Endothelial cell (in vitro differentiated cells): ENCODE measurements at regions not wholly inside any gene's neighbourhood (a gene's known extent, or its start where the extent isn't known, plus 50 kb on each side); places are given as distances from the start of the nearest gene placed in this dataset.

Experiments
- DNase-seq: peaks from one replicate; pipeline ENCODE4 v3.0.0; 2021; ENCODE audit warnings: low spot score
- H3K27ac Mint-ChIP-seq: one replicate; pipeline ENCODE4 v1.8.0; 2021; ENCODE audit warnings: mixed read lengths, inconsistent platforms; ENCODE audit not compliant: unreplicated experiment
- H3K27me3 Mint-ChIP-seq: one replicate; pipeline ENCODE4 v1.8.0; 2021; ENCODE audit warnings: mild to moderate bottlenecking, moderate library complexity, mixed read lengths, inconsistent platforms; ENCODE audit not compliant: unreplicated experiment
- H3K36me3 Mint-ChIP-seq: one replicate; pipeline ENCODE4 v1.8.0; 2021; ENCODE audit warnings: mild to moderate bottlenecking, low read depth, mixed read lengths, inconsistent platforms; ENCODE audit not compliant: unreplicated experiment
- H3K4me1 Mint-ChIP-seq: one replicate; pipeline ENCODE4 v1.8.0; 2021; ENCODE audit warnings: mild to moderate bottlenecking, mixed read lengths, inconsistent platforms; ENCODE audit not compliant: unreplicated experiment
- H3K4me3 Mint-ChIP-seq: one replicate; pipeline ENCODE4 v1.8.0; 2021; ENCODE audit warnings: mild to moderate bottlenecking, mixed read lengths, inconsistent platforms; ENCODE audit not compliant: unreplicated experiment
- H3K9me3 Mint-ChIP-seq: one replicate; pipeline ENCODE4 v1.8.0; 2021; ENCODE audit warnings: mixed read lengths, inconsistent platforms; ENCODE audit not compliant: unreplicated experiment
- TF ChIP-seq, protein P1 (sequence below): fragments of 200-600 bp; sonication (generic); IDR thresholded peaks from one replicate; pipeline ENCODE4 v1.5.0; 2021; ENCODE audit warnings: antibody characterized with exemption; ENCODE audit not compliant: unreplicated experiment

DNA sequence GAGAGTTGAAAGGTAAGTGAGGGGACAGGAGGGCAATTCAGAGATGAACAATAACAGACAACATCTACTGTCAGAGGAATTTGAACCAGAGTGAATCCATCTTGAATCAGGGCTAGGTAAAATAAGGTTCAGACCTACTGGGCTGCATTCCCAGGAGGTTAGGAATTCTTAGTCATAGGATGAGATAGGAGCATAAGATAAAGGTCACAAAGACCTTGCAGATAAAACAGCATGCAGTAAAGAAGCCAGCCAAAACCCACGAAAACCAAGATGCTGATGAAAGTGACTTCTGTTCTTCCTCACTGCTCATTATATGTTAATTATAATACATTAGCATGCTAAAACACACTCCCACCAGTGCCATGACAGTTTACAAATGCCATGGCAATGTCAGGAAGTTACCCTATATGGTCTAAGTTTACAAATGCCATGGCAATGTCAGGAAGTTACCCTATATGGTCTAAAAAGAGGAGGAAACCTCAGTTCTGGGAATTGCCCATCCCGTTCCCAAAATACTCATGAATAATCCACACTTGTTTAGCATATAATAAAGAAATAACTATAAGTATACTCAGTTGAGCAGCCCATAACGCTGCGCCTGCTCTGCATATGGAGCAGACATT, 248.5 kb downstream of the HAO1 start:
- DNase-seq: no peak
- no peak overlapping the region for H3K27ac Mint-ChIP-seq
- TF ChIP-seq, protein P1, sequence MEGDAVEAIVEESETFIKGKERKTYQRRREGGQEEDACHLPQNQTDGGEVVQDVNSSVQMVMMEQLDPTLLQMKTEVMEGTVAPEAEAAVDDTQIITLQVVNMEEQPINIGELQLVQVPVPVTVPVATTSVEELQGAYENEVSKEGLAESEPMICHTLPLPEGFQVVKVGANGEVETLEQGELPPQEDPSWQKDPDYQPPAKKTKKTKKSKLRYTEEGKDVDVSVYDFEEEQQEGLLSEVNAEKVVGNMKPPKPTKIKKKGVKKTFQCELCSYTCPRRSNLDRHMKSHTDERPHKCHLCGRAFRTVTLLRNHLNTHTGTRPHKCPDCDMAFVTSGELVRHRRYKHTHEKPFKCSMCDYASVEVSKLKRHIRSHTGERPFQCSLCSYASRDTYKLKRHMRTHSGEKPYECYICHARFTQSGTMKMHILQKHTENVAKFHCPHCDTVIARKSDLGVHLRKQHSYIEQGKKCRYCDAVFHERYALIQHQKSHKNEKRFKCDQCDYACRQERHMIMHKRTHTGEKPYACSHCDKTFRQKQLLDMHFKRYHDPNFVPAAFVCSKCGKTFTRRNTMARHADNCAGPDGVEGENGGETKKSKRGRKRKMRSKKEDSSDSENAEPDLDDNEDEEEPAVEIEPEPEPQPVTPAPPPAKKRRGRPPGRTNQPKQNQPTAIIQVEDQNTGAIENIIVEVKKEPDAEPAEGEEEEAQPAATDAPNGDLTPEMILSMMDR: no peak
- no peaks in the 10 kb centered on the region for H3K36me3 Mint-ChIP-seq
- no peaks in the 10 kb centered on the region for H3K27me3 Mint-ChIP-seq
- no peaks in the 10 kb centered on the region for H3K4me1 Mint-ChIP-seq
- no peak overlapping the region for H3K4me3 Mint-ChIP-seq
- no peaks in the 10 kb centered on the region for H3K9me3 Mint-ChIP-seq

DNA sequence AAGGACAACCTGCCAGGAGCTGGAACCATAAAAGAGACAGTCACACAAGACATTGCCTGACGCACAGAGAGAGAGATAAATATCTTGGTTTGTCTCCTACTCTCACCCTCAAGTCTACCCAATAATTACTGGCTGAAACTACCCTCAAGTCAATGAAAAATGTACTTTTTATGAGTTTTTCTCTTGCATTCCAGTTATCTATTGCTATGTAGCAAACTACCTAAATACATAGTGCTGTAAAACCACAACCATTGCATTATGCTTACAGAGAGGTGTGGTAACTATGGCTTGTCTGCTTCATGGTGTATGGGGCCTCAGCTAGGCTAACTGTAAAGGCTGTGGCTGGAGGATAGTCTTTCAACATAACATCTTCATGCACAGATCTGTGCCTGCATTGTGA, 247.8 kb downstream of the HAO1 start:
- Mint-ChIP-seq H3K9me3 (no peaks in the 10 kb centered on the region), H3K27ac (no peak overlapping the region), H3K27me3 (no peaks in the 10 kb centered on the region), H3K4me1 (no peaks in the 10 kb centered on the region), H3K36me3 (no peaks in the 10 kb centered on the region), H3K4me3 (no peak overlapping the region)
- DNase-seq: no peak
- TF ChIP-seq, protein P1: no peak

DNA sequence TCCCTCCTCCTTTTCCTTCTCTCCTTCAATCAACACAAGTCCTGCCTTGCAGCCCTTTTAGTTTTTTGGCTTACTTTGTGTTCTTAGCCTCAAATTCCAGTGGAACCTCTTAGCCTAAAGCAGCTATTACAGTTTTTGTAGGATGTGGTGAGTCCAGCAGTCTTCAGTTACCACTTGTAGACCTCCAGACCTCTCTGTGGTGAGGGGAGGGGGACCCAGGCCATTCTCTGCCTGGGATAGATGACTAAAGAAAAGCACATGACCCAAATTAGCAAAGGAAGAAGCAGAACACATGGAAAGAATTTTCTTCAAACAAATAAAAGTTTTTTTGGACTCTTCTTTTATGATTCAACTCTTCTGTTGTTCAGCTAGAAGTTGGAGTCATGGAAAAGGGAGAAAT, 246.5 kb downstream of the HAO1 start:
- TF ChIP-seq, protein P1: no peak
- no peak for DNase-seq
- Mint-ChIP-seq H3K9me3 (no peaks in the 10 kb centered on the region), H3K4me1 (no peaks in the 10 kb centered on the region), H3K4me3 (no peak overlapping the region), H3K36me3 (no peaks in the 10 kb centered on the region), H3K27ac (no peak overlapping the region), H3K27me3 (no peaks in the 10 kb centered on the region)

DNA sequence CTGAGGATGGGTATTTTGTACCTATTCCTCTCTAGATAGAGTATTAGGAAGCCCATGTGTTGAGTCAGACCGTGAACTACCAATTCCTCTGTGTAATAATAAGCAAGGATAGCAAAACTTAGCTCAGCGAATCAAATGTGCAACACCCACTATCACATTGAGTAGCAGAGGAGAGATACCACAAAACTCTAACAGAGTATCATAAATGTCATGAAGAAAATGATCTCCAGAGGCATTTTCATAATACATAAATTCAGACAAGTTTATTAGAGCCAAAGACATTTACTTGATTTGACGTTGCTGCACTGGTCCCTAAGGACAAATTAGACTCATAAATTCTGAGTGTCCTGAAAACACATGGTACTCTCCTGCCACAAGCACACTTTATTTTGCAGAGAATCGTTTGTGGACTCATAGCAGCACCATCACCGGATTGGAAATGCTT, 245.2 kb downstream of the HAO1 start:
- Mint-ChIP-seq H3K27me3 (no peaks in the 10 kb centered on the region), H3K9me3 (no peaks in the 10 kb centered on the region)
- DNase-seq: no peak

DNA sequence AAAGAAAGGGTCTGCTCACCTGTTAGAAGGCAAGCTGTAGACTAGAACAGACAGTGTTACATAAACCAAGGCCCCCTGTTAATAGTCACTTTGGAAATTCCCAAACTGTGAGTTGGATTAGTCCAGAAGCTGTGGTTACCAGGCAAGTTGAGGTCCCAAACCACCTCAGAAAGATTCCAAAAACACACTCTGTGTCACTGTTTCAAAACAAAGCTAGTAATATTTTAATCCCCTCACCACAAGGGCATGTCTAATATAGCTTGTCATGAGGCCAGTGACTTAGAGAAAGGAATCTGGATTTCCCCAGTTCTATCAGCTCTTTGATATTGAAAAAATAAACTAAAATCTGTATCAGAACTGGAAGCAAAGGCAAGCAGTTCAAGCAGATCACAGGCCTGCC, 244.6 kb downstream of the HAO1 start:
- H3K27me3 Mint-ChIP-seq: no peaks in the 10 kb centered on the region
- no peaks in the 10 kb centered on the region for H3K9me3 Mint-ChIP-seq
- no peaks in the 10 kb centered on the region for H3K36me3 Mint-ChIP-seq
- TF ChIP-seq, protein P1: no peak
- no peaks in the 10 kb centered on the region for H3K4me1 Mint-ChIP-seq
- DNase-seq: no peak
- no peak overlapping the region for H3K4me3 Mint-ChIP-seq
- H3K27ac Mint-ChIP-seq: no peak overlapping the region

More for the DNA sequence above, 245.2 kb downstream of the HAO1 start:
- TF ChIP-seq, protein P1: no peak
- no peaks in the 10 kb centered on the region for H3K36me3 Mint-ChIP-seq
- H3K4me1 Mint-ChIP-seq: no peaks in the 10 kb centered on the region
- H3K27ac Mint-ChIP-seq: no peak overlapping the region
- H3K4me3 Mint-ChIP-seq: no peak overlapping the region
